ENCODE measurements at regions not wholly inside any gene's neighbourhood (a gene's known extent, or its start where the extent isn't known, plus 50 kb on each side); places are given as distances from the start of the nearest gene placed in this dataset.

GRCh38 chr3:124200407-124200806 is 208.5 kb upstream of the ROPN1 start:
- H3K4me3 Mint-ChIP-seq = no peak overlapping the region
- H3K27ac Mint-ChIP-seq = no peak overlapping the region
- no peaks in the 10 kb centered on the region for H3K9me3 Mint-ChIP-seq
- DNase-seq (no peak), ATAC-seq (replicated peaks in 1 of 2) (no peak)
- no peaks in the 10 kb centered on the region for H3K4me1 Mint-ChIP-seq (ENCODE audit: low read depth)
- H3K36me3 Mint-ChIP-seq (ENCODE audit: insufficient read depth in 2 of 2) = no peaks in the 10 kb centered on the region
- H3K27me3 Mint-ChIP-seq (ENCODE audit: low read depth) = peaks cover 24% of the 10 kb centered on the region

DNA sequence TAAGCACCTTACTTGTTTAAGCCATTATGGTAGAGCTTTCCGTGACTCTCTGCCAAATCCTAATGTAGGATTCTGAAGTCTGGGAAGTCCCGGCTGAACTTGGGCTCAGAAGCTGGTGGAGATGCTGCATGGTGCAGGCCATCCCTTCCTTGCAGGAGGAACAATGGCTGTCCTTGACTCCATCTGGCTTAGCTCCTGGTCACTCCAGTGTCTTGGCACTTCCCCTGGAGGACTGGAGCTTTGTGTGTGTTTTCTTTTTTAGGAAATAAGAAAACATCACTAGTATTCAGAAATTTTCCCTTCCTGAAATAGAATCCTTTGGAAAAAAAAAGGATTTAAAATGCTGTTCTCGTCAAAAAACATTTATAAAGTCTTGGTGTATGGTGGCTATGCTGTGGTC is 209.3 kb upstream of the ROPN1 start:
- no peak overlapping the region for H3K4me3 Mint-ChIP-seq
- no peaks in the 10 kb centered on the region for H3K36me3 Mint-ChIP-seq (ENCODE audit: insufficient read depth in 2 of 2)
- DNase-seq (no peak), ATAC-seq (replicated peaks in 1 of 2) (no peak)
- peaks cover 24% of the 10 kb centered on the region for H3K27me3 Mint-ChIP-seq (ENCODE audit: low read depth)
- H3K9me3 Mint-ChIP-seq = no peaks in the 10 kb centered on the region
- H3K4me1 Mint-ChIP-seq (ENCODE audit: low read depth) = no peaks in the 10 kb centered on the region
- H3K27ac Mint-ChIP-seq = no peak overlapping the region

- no peak for ATAC-seq (replicated peaks in 1 of 2)
Measured at GRCh38 chr3:124201786-124202185, 209.9 kb upstream of the ROPN1 start.

GRCh38 chr3:124202754-124203153 is 210.8 kb upstream of the ROPN1 start:
- ATAC-seq (replicated peaks in 1 of 2) = no peak
- H3K36me3 Mint-ChIP-seq (ENCODE audit: insufficient read depth in 2 of 2) = no peaks in the 10 kb centered on the region

More at GRCh38 chr3:124201786-124202185, 209.9 kb upstream of the ROPN1 start:
- DNase-seq = no peak
- Mint-ChIP-seq H3K4me3 (no peak overlapping the region), H3K4me1 (ENCODE audit: low read depth) (no peaks in the 10 kb centered on the region), H3K27ac (no peak overlapping the region), H3K9me3 (no peaks in the 10 kb centered on the region), H3K36me3 (ENCODE audit: insufficient read depth in 2 of 2) (no peaks in the 10 kb centered on the region), H3K27me3 (ENCODE audit: low read depth) (peaks cover 24% of the 10 kb centered on the region)

DNA sequence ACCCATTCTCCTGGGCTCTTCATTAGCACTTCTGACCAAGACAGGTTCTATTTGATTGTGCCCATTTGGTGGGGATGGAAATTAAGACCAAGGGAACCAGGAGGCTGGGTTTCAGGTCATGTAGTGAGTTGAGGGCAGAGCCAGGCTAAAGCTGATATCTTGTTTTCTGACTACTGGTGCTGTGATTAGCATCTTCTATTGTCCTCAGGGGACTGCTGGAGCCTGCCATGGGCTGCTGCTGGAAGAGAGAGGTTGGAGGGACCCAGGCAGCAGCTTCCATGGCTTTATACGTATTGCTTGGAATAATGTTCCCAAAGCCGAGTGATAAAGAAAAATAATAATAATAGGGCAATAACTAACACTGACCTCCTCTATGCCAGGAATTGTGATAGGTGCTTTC is 211.4 kb upstream of the ROPN1 start:
- H3K27me3 Mint-ChIP-seq (ENCODE audit: low read depth) = peaks cover 16% of the 10 kb centered on the region
- ATAC-seq (replicated peaks in 1 of 2) (no peak), DNase-seq (no peak)
- no peaks in the 10 kb centered on the region for H3K36me3 Mint-ChIP-seq (ENCODE audit: insufficient read depth in 2 of 2)
- H3K9me3 Mint-ChIP-seq = no peaks in the 10 kb centered on the region
- H3K4me1 Mint-ChIP-seq (ENCODE audit: low read depth) = no peaks in the 10 kb centered on the region
- H3K27ac Mint-ChIP-seq = no peak overlapping the region
- no peak overlapping the region for H3K4me3 Mint-ChIP-seq

More at GRCh38 chr3:124202754-124203153, 210.8 kb upstream of the ROPN1 start:
- Mint-ChIP-seq H3K27ac (no peak overlapping the region), H3K4me3 (no peak overlapping the region), H3K9me3 (no peaks in the 10 kb centered on the region), H3K4me1 (ENCODE audit: low read depth) (no peaks in the 10 kb centered on the region), H3K27me3 (ENCODE audit: low read depth) (peaks cover 19% of the 10 kb centered on the region)
- DNase-seq = no peak

DNA sequence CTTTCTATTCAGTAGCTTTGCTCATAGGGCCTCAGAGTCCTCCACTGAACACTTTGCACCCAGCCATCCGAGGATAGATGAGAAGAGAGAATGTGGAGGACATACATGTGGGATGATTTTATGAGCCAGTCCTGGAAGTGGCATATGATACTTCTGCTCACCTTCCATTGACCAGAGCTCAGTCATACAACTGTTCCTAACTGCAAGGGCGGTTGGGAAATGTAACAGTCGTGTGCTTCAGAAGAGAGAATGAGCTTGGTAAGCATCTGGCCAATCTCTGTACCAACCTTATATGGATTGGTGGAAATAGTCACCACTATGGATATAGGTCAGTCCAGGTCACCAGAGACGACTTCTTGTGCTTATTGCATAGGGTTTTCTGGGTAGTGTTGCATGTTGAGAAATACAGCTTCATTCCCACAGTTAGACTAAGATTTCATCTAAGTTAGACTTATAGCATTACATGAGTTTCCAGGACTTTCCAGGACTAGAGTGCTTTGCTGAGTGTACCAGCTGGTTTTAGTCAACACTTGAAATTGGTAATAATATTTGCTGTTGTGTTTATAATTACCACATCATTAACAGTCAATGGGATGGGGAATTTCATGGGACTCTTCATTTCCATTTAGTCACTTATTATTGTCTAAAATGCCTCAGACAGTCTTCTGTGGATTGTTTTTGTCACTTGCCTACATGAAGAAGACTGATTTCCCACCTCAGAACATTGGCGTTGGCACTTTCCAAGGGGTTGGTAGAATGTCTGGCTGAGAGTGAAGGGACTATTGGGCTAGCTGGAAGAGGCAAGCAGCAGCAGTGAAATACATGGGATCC is 214.5 kb upstream of the ROPN1 start:
- ATAC-seq (replicated peaks in 1 of 2) (no peak), DNase-seq (no peak)
- Mint-ChIP-seq H3K4me3 (no peak overlapping the region), H3K36me3 (ENCODE audit: insufficient read depth in 2 of 2) (no peaks in the 10 kb centered on the region), H3K27me3 (ENCODE audit: low read depth) (peaks cover 8% of the 10 kb centered on the region), H3K9me3 (no peaks in the 10 kb centered on the region), H3K27ac (no peak overlapping the region), H3K4me1 (ENCODE audit: low read depth) (no peaks in the 10 kb centered on the region)

DNA sequence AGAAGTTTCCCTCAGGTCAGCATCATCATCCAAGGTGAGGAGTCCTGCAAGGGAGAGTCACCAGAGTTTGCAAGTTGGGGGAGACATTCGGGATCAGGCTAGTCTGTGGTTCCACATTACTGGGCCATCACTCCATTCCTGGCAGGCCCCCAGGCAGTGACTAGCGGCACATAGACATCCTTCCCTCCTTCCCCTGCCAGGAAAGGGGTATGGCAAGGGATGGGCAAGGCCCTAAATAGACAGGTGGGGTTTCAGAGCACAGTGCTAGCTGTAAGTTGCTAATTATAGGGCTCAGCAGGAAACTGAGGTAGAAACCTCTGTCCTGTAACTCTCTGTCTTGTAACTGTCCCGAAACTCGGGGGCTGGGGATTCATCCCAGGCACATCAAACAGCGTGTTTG is 215.2 kb upstream of the ROPN1 start:
- no peak overlapping the region for H3K4me3 Mint-ChIP-seq
- H3K27me3 Mint-ChIP-seq (ENCODE audit: low read depth) = peaks cover 8% of the 10 kb centered on the region

GRCh38 chr3:124207873-124208485 is 216.1 kb upstream of the ROPN1 start:
- H3K4me1 Mint-ChIP-seq (ENCODE audit: low read depth) = no peaks in the 10 kb centered on the region
- no peaks in the 10 kb centered on the region for H3K36me3 Mint-ChIP-seq (ENCODE audit: insufficient read depth in 2 of 2)
- DNase-seq (no peak), ATAC-seq (replicated peaks in 1 of 2) (no peak)
- no peak overlapping the region for H3K27ac Mint-ChIP-seq
- H3K9me3 Mint-ChIP-seq = no peaks in the 10 kb centered on the region
- peaks cover 2% of the 10 kb centered on the region for H3K27me3 Mint-ChIP-seq (ENCODE audit: low read depth)
- H3K4me3 Mint-ChIP-seq = no peak overlapping the region

More for the DNA sequence above, 215.2 kb upstream of the ROPN1 start:
- no peaks in the 10 kb centered on the region for H3K4me1 Mint-ChIP-seq (ENCODE audit: low read depth)
- H3K27ac Mint-ChIP-seq = no peak overlapping the region
- ATAC-seq (replicated peaks in 1 of 2) (no peak), DNase-seq (no peak)
- no peaks in the 10 kb centered on the region for H3K36me3 Mint-ChIP-seq (ENCODE audit: insufficient read depth in 2 of 2)
- H3K9me3 Mint-ChIP-seq = no peaks in the 10 kb centered on the region

- no peak overlapping the region for H3K27ac Mint-ChIP-seq
- no peaks in the 10 kb centered on the region for H3K27me3 Mint-ChIP-seq (ENCODE audit: low read depth)
- H3K4me3 Mint-ChIP-seq = no peak overlapping the region
- DNase-seq = no peak
- no peaks in the 10 kb centered on the region for H3K4me1 Mint-ChIP-seq (ENCODE audit: low read depth)
- H3K36me3 Mint-ChIP-seq (ENCODE audit: insufficient read depth in 2 of 2) = no peaks in the 10 kb centered on the region
- ATAC-seq (replicated peaks in 1 of 2) = no peak
- no peaks in the 10 kb centered on the region for H3K9me3 Mint-ChIP-seq
Measured at GRCh38 chr3:124209426-124209825, 217.5 kb upstream of the ROPN1 start.

DNA sequence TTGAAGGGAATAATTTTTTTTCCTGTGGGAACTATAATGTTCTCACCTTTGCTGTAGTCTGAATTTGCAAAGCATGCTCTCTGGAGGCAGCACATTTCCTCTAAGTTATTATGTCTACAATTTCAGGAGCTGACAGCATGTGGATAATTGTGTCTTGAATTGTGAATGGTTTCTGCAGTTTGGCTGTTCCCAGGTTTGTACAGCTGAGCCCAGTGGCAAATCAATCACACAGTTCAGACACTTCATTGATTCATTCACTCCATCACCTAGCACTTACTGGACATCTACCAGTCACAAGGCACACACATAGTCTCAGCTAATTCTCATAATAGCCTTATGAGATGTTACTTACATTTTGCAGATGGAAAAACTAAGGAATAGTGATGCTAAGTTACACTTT is 219.0 kb upstream of the ROPN1 start:
- no peak for ATAC-seq (replicated peaks in 1 of 2)
- Mint-ChIP-seq H3K36me3 (ENCODE audit: insufficient read depth in 2 of 2) (no peaks in the 10 kb centered on the region), H3K4me1 (ENCODE audit: low read depth) (no peaks in the 10 kb centered on the region), H3K9me3 (no peaks in the 10 kb centered on the region), H3K4me3 (no peak overlapping the region), H3K27me3 (ENCODE audit: low read depth) (no peaks in the 10 kb centered on the region), H3K27ac (no peak overlapping the region)
- DNase-seq = no peak

- no peak for DNase-seq
- H3K9me3 Mint-ChIP-seq = peaks cover 2 to 4% of the 10 kb centered on the region in 2 donors
- ATAC-seq (replicated peaks in 1 of 2) = no peak
- no peaks in the 10 kb centered on the region for H3K27me3 Mint-ChIP-seq (ENCODE audit: low read depth)
- no peaks in the 10 kb centered on the region for H3K4me1 Mint-ChIP-seq (ENCODE audit: low read depth)
- no peak overlapping the region for H3K27ac Mint-ChIP-seq
- H3K4me3 Mint-ChIP-seq = no peak overlapping the region
- H3K36me3 Mint-ChIP-seq (ENCODE audit: insufficient read depth in 2 of 2) = no peaks in the 10 kb centered on the region
Measured at GRCh38 chr3:124213641-124214040, 221.7 kb upstream of the ROPN1 start.

DNA sequence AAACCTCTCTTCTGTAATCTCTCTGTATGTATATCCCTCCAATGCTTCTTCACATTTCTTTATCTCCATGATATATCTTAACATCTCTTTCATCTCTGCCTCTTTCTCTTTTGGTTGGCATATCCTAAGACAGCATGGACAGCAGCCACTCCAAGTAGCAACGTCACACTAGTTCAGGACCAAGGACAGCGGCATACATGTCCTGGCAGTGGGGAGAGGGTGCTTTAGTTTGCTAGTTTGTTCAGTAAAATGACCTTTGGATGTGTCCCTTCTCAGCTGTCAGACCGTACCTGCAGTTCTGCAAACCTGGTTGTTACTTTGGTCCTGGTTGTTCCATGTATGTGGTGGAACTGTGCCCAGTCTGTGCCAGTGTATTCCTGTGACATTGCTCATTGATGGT is 225.6 kb upstream of the ROPN1 start:
- Mint-ChIP-seq H3K27ac (no peak overlapping the region), H3K36me3 (ENCODE audit: insufficient read depth in 2 of 2) (no peaks in the 10 kb centered on the region), H3K4me3 (no peak overlapping the region), H3K9me3 (peaks cover 2 to 4% of the 10 kb centered on the region in 2 donors), H3K27me3 (ENCODE audit: low read depth) (peaks cover 7% of the 10 kb centered on the region), H3K4me1 (ENCODE audit: low read depth) (no peaks in the 10 kb centered on the region)
- no peak for ATAC-seq (replicated peaks in 1 of 2)
- DNase-seq = peak in 1 of 2 donors; percentile 20

- DNase-seq (no peak), ATAC-seq (replicated peaks in 1 of 2) (no peak)
- Mint-ChIP-seq H3K4me1 (ENCODE audit: low read depth) (no peaks in the 10 kb centered on the region), H3K36me3 (ENCODE audit: insufficient read depth in 2 of 2) (no peaks in the 10 kb centered on the region), H3K4me3 (no peak overlapping the region), H3K9me3 (peaks cover 2 to 4% of the 10 kb centered on the region in 2 donors), H3K27me3 (ENCODE audit: low read depth) (peaks cover 7% of the 10 kb centered on the region), H3K27ac (no peak overlapping the region)
Measured at GRCh38 chr3:124221422-124221821, 229.5 kb upstream of the ROPN1 start.

DNA sequence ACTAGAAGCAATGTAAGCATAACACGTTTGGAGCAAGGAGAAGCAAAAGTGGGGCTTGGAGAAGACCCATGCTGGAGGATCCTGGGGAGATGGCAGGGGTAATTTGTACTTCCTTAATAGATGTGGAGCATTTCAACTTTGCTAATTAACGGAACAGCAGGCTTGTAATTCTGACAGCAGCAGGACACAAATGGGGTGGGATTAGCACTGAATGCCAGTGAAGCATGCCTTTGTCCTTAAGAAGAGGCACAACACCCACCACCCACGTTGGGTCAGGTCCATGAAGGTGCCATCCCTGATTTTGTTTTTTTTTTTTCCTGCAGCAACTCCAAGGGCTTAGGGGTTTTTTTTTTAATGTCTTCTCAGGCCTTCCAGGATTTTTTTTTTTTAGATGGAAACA is 231.9 kb upstream of the ROPN1 start:
- DNase-seq (no peak), ATAC-seq (replicated peaks in 1 of 2) (no peak)
- Mint-ChIP-seq H3K27me3 (ENCODE audit: low read depth) (peaks cover 7% of the 10 kb centered on the region), H3K4me1 (ENCODE audit: low read depth) (no peaks in the 10 kb centered on the region), H3K27ac (no peak overlapping the region), H3K9me3 (peaks cover 0 to 1% of the 10 kb centered on the region in 2 donors), H3K36me3 (ENCODE audit: insufficient read depth in 2 of 2) (no peaks in the 10 kb centered on the region), H3K4me3 (no peak overlapping the region)

Data from activated T-cell treated with anti-CD3 and anti-CD28 coated beads, Interleukin-2, amount 50 U/mL, for 72 hours (primary cell).